GM10266 (cell line): ENCODE measurements at regions not wholly inside any gene's neighbourhood (a gene's known extent, or its start where the extent isn't known, plus 50 kb on each side); places are given as distances from the start of the nearest gene placed in this dataset.

Experiments used
- DNase-seq: peaks from one replicate; pipeline ENCODE4 v3.0.0; 2012; ENCODE audit errors: extremely low spot score
- TF ChIP-seq, protein P1 (sequence below): IDR thresholded peaks from 2 replicates; pipeline ENCODE4 v1.5.1; 2012; ENCODE audit warnings: mild to moderate bottlenecking, low read depth; ENCODE audit not compliant: control insufficient read depth, insufficient read depth; ENCODE audit errors: missing control alignments

GRCh38 chr14:22409006-22409405 is 180.0 kb downstream of the DAD1 start:
- TF ChIP-seq, protein P1, sequence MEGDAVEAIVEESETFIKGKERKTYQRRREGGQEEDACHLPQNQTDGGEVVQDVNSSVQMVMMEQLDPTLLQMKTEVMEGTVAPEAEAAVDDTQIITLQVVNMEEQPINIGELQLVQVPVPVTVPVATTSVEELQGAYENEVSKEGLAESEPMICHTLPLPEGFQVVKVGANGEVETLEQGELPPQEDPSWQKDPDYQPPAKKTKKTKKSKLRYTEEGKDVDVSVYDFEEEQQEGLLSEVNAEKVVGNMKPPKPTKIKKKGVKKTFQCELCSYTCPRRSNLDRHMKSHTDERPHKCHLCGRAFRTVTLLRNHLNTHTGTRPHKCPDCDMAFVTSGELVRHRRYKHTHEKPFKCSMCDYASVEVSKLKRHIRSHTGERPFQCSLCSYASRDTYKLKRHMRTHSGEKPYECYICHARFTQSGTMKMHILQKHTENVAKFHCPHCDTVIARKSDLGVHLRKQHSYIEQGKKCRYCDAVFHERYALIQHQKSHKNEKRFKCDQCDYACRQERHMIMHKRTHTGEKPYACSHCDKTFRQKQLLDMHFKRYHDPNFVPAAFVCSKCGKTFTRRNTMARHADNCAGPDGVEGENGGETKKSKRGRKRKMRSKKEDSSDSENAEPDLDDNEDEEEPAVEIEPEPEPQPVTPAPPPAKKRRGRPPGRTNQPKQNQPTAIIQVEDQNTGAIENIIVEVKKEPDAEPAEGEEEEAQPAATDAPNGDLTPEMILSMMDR, result no peak
- no peak for DNase-seq

GRCh38 chr14:22408547-22408946 is 180.5 kb downstream of the DAD1 start:
- no peak for DNase-seq
- TF ChIP-seq, protein P1, result no peak

GRCh38 chr14:22407033-22407432 is 182.0 kb downstream of the DAD1 start:
- no peak for DNase-seq
- TF ChIP-seq, protein P1, result no peak

- TF ChIP-seq, protein P1, result no peak
- no peak for DNase-seq
These were observed 183.8 kb downstream of the DAD1 start for GRCh38 chr14:22405201-22405600.

- TF ChIP-seq, protein P1, result no peak
- no peak for DNase-seq
These were observed 185.7 kb downstream of the DAD1 start for GRCh38 chr14:22403296-22403695.

- no peak for DNase-seq
- TF ChIP-seq, protein P1, result no peak
These were observed 188.3 kb downstream of the DAD1 start for GRCh38 chr14:22400655-22401259.

GRCh38 chr14:22399776-22400175 is 189.2 kb downstream of the DAD1 start:
- TF ChIP-seq, protein P1, result no peak
- DNase-seq, result no peak
